GM21447 (cell line): ENCODE measurements at regions not wholly inside any gene's neighbourhood (a gene's known extent, or its start where the extent isn't known, plus 50 kb on each side); places are given as distances from the start of the nearest gene placed in this dataset.

Source experiments
- ATAC-seq: cut with Tn5 transposase; IDR thresholded peaks from one replicate; pipeline ENCODE4 v1.9.1; 2021; ENCODE audit not compliant: unreplicated experiment

- ATAC-seq: no peak
Measured at GRCh38 chr3:168540726-168541125, 445.0 kb upstream of the GOLIM4 start.

- no peak for ATAC-seq
Measured at GRCh38 chr3:168539909-168540308, 444.2 kb upstream of the GOLIM4 start.

- ATAC-seq: no peak
Measured at GRCh38 chr3:168534761-168535160, 439.0 kb upstream of the GOLIM4 start.

- no peak for ATAC-seq
Measured at GRCh38 chr3:168533600-168533999, 437.9 kb upstream of the GOLIM4 start.

- ATAC-seq: no peak
Measured at GRCh38 chr3:168532135-168532534, 436.4 kb upstream of the GOLIM4 start.

- no peak for ATAC-seq
Measured at GRCh38 chr3:168531116-168531515, 435.4 kb upstream of the GOLIM4 start.

- no peak for ATAC-seq
Measured at GRCh38 chr3:168524129-168524528, 428.4 kb upstream of the GOLIM4 start.

- no peak for ATAC-seq
Measured at GRCh38 chr3:168517249-168518071, 421.7 kb upstream of the GOLIM4 start.

- ATAC-seq: no peak
Measured at GRCh38 chr3:168514252-168514651, 418.5 kb upstream of the GOLIM4 start.

GRCh38 chr3:168512802-168513201, 417.1 kb upstream of the GOLIM4 start:
- no peak for ATAC-seq

- ATAC-seq: no peak
Measured at GRCh38 chr3:168511428-168512014, 415.8 kb upstream of the GOLIM4 start.

- no peak for ATAC-seq
Measured at GRCh38 chr3:168506589-168506988, 410.9 kb upstream of the GOLIM4 start.

GRCh38 chr3:168501570-168501969, 405.8 kb upstream of the GOLIM4 start:
- ATAC-seq: no peak

- no peak for ATAC-seq
Measured at GRCh38 chr3:168498194-168498593, 402.5 kb upstream of the GOLIM4 start.

GRCh38 chr3:168497741-168498140, 402.0 kb upstream of the GOLIM4 start:
- ATAC-seq: no peak

GRCh38 chr3:168497183-168497582, 401.5 kb upstream of the GOLIM4 start:
- ATAC-seq: no peak

GRCh38 chr3:168495932-168496331, 400.2 kb upstream of the GOLIM4 start:
- ATAC-seq: no peak

- ATAC-seq: no peak
Measured at GRCh38 chr3:168495270-168495669, 399.5 kb upstream of the GOLIM4 start.

- no peak for ATAC-seq
Measured at GRCh38 chr3:168493412-168494205, 397.9 kb upstream of the GOLIM4 start.

- no peak for ATAC-seq
Measured at GRCh38 chr3:168490981-168491380, 395.3 kb upstream of the GOLIM4 start.

- no peak for ATAC-seq
Measured at GRCh38 chr3:168489301-168489700, 393.6 kb upstream of the GOLIM4 start.

- ATAC-seq: no peak
Measured at GRCh38 chr3:168485936-168486335, 390.2 kb upstream of the GOLIM4 start.
